ENCODE measurements at regions not wholly inside any gene's neighbourhood (a gene's known extent, or its start where the extent isn't known, plus 50 kb on each side); places are given as distances from the start of the nearest gene placed in this dataset.

DNA sequence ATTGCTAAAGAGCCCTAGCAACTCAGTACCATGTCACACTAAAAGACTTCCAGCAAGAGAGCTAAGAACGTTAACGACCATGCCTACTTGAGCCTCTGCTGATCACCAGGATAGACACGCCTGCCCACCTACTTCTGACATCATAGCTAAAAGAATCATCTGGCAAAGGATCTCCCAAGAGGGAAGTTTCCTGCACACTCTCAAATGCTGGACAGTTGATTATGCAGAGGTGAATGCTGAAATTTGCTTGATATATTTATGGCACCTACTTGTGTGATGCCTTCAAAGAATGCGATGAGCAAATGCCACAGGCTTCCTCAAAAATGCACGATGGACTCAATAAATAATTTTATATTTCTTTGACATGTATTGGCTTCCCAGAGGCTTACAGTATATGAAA, 113.6 kb downstream of the GALC start:
- DNase-seq (ENCODE audit: low read depth in 2 of 2), result no peak

DNA sequence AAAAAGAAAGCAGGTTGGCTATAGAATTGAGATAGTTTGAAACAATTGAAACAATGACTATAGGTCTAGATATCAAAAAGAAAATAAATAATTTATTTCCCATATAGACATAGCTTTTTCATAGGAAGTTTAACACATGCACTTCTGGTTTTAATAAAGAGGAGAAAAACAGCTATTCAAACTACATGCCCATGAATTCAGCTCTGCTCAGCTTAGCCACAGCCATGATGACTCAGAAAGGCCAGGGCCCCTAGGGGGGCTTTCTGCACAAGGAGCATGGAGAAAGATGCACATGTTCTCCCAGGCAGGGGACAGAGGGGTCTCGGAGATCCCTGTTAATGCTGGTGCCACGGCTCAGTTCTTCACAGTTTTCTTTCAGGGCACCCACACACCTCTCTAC, 114.0 kb downstream of the GALC start:
- no peak for DNase-seq (ENCODE audit: low read depth in 2 of 2)

DNA sequence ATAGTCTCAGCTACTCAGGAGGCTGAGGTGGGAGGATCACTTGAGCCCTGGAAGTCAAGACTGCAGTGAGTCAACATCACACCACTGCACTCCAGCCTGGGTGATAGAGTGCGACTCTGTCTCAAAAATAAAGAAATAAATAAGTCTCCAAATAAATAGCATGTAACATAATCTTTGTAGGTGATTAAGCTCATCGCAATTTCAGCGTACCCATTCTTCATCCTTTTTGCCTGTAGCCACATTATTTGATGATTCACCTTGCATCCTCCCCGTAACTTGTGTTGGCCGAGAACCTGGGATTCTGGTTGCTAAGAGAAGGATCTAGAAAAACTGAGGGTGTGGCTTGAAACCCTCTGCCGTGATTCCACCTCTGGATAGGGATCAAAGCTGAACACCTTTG, 115.1 kb downstream of the GALC start:
- no peak for DNase-seq (ENCODE audit: low read depth in 2 of 2)

DNA sequence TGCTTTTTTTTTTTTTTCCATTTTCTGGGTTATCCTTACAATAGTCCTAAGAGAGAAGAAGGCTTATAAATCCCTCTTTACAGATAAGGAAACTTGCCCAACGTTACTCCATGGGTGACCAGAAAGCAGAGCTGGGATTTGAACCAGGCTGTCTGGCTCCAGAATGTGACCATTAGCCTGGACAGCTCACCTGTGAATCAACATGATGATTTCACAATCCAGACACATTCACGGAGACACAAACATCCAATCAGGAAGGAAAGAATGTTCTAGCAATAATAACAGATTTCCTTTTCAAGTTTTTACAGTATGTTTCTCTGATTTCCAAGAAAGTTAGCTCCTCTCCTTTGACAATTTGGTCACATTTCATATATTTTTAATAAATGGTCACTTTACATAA, 118.3 kb downstream of the GALC start:
- DNase-seq (ENCODE audit: low read depth in 2 of 2), result no peak

DNA sequence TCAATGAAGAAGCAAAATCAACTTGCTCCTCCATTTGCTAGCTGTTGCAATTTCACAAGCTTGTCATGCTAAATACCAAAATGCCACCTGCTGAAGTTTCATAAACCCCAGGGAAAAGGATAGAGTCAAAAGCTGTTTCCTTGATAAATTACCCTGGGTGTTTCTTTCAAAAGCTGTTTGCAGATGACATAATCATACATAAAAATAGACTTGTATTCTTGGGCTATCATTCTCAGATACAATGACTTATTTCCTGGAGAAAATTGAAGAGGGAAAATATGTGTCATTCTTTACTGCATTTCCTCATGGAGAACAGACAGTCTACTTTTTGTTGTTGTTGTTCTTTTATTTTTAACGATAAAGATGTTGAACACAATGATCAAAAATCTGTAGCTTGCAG, 119.2 kb downstream of the GALC start:
- DNase-seq (ENCODE audit: low read depth in 2 of 2), result no peak

DNA sequence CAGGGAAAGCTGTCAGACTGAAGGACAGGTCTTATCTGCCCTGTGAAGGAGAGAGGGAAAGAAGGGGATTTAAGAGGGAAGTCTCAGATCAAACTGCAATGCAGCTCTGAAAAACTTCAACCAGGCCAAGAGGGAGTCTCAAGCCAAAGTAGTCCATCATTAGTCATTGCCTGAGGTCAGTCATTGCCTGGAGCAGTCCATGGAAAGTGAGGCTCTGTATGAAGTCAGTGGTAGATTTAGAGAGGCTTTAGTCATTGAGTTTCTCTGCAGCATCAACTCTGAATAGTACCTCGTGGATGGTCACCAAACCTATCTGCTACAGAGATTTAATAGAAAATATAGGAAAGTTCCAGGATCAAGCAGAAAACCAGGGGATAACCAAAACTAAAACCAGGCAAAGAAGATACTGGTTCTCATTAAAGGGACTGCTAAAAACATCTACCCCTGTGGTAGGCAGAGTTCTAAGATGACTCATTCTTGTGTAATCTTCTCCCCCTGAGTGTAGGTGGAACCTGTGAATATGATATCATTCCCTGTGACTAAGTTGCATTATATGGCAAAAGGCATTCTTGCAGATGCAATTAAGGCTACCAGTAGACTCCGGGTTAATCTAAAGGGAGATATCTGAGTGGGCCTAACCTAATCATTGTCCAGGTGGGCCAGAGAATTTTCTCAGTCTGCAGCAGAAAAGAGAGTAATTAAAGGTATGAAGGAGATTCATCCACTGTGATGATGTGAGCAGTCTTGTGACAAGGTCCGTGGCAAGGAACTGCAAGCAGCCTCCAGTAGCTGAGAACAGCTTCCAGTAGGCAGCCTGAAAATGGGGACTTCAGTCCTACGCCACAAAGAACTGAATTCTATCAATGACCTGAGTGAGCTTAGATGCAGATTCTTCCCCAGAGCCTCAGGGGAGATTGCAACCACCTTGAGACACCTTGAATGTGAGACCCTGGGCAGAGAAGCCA, 123.1 kb downstream of the GALC start:
- no peak for DNase-seq (ENCODE audit: low read depth in 2 of 2)

DNA sequence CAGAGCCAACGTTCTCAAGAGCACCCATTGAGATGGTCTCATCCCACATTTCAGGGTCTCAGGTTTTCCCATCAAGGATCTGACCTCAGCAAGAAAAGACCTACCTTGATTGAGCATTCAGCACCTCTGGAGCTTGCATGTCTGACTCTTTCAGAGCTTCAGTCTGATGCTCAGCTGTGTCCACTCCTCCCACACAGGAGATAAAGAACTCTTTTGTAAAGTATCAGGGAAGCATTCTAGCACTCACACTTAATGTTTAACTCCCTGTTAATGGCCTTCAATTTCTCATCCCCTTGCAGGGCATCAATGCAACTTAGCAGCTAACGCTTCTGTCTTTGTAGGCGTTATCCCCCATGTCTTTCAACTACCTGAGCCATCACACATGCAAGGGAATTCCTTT, 124.1 kb downstream of the GALC start:
- DNase-seq (ENCODE audit: low read depth in 2 of 2), result no peak

DNA sequence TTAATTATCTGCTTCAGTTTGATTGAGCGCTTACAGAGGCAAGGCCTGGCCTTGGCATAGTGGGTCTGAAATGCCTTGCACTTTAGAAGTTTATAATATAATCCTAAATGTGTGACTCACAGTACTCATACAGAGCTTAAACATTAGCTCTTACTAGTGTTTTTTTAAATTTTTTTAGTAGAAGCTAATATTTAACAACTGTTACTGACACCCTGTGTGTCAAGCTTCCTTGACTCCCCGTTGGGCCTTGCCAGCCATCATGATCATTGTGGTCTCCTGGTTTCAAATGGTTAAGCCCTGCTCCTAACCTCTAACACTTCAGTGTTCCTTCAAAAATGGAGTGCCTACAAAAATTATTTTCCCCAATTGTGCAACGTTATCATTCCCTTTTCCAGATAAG, 126.9 kb downstream of the GALC start:
- no peak for DNase-seq (ENCODE audit: low read depth in 2 of 2)

DNA sequence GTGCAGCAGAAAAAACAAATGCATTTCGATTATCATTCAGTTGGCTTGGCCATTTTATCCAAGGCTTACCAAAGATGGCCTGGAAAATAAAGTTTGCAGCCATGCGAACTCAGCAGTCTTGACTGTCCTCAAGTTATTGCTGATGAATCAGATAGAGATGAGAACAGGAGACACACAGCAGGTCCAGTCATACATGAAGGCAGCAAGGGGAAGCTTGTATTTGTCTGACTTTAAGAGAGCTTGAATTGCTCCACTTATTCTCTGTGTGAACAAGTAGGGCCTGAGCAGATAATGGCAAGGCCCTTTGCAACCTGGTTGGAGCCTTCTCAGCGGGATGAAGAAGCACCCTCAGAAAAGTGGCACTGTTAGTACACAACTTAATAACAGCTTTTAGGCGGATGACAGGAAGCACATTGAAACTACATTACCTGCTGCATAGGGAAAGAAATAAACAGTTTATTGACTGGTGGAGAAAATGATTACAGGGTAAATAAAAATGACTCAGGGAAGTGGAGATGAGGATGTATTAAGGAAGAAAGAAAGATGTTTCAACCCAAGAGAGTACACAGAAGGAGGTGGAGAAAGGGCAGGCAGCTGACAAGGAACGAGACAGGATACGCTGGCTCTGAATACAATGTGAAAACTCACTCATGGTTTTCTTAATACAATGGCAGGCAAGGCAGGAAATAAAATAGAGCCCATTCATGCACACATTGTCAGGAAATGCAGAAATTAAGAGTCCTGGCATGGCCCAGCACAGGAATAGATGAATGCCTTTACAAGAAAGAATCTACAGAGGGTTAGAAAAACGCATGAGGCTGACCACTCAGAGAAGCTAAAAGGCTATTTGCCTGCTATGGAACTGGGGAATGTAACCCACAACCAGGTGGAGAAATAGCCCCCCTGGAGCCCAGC, 128.4 kb downstream of the GALC start:
- DNase-seq (ENCODE audit: low read depth in 2 of 2), result no peak

DNA sequence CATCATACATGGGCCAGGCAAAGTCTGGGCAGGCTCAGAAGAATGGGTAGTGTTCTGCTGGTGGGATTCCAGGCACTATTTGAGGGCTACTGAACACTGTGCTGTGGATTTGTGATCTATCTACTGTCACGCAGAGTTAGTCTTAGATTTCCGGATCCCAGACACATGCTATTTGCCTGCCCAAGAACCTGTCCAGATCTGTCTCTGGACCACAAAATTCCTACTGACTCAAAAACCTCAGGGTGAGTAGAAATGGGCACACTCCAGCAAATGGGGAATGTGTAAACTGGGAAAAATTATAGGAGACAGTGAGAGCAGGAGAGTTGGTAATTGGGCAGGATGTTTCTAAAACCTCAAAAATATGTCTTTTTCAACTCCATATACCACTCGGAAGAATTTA, 129.9 kb downstream of the GALC start:
- DNase-seq (ENCODE audit: low read depth in 2 of 2), result no peak

DNA sequence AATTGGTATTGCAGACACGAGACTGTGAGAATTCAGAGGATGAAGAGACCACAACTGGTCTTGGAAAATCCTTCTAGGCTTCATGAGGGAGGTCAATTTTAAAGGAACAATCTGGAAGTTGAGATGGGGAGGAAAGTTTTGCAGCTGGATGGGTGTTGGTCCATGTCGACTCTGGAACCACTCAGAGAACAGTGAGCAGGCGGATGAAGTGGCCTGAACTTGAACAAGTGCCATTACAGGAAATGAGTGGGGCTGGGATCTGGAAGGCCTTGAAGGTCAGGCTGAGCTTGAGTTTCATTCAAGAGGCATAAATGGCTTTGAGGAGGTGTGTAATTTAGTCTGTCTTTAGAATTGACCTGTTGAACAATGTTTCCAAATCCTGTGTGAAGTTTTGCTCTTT, 140.9 kb downstream of the GALC start:
- DNase-seq (ENCODE audit: low read depth in 2 of 2), result no peak

DNA sequence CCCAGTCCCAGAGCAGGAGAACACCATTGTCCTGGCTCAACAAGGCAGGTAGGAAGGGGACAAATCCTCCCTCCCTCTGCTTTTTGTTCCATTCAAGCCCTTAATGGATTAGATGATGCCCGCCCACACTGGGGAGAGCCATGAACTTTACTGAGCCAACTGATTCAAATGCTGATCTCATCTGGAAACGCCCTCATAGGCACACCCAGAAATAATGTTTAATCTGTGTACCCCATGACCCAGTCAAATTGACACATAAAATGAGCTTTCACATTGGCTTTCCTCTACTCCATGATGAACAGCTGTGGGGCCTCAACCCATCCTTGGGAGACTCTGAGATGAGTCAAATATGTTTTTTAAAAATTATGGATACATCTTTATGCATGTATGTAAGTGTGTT, 141.8 kb downstream of the GALC start:
- DNase-seq (ENCODE audit: low read depth in 2 of 2), result no peak

DNA sequence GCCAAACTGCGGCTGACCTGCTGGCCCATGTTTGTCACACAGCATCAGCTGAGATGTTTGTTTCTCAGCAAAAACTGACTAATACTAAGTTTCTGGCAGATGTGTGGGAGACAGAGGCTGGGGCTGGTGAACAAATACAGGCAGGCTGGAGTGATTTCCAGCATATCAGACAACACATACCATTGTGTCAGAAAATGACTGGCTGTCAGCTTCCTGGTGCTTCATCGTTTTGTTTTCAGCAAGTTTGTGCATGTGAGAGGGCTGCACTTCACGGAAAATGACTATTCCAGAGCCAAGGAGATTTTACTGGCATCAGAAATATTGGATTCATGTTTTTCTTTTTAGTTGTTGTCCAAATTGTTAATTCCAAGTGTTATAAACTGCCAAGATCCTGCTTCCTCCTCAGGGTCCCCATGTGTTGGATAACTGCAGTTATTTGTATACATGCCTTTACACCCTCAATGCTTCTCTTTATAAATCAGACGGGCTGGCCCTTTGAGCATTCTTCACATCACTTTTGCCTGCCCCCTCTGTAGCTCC, 145.7 kb downstream of the GALC start:
- DNase-seq (ENCODE audit: low read depth in 2 of 2), result no peak

DNA sequence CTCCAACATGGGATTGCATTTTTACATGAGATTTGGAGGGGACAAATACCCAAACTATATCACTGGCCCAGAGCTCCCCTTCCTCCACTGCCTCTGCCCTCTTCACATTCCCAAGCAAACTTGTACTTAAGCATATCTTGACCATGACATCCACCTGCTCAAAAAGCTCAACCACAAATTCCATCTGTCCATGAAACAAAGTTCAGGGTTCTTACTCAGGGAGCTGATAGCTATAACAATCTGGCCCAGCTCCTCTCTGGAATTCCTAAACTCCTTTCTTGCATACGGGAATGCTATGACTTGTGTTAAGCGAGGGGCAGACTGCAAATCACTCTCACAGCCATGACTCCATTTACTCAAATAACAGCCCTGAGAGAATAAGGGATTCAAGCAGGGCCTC, 152.1 kb downstream of the GALC start:
- no peak for DNase-seq (ENCODE audit: low read depth in 2 of 2)

DNA sequence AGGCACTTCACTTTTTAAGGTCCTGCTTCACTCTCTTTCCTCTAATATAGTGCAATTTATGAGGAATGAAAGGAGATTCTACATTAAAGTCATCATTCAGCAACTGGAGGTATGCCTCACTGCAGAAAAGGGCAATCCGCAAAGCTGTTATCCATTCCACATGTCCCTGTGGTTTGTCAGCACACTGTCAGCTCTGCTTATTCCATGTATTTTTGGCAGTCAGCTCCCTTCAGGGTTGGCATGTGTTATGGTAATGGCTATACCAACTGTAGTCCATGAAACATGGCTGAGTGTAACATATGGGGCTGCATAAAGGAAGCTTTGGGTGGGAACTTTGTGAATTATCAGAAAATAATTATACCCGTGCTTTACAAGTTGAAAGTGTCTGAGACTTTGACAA, 154.1 kb downstream of the GALC start:
- no peak for DNase-seq (ENCODE audit: low read depth in 2 of 2)

DNA sequence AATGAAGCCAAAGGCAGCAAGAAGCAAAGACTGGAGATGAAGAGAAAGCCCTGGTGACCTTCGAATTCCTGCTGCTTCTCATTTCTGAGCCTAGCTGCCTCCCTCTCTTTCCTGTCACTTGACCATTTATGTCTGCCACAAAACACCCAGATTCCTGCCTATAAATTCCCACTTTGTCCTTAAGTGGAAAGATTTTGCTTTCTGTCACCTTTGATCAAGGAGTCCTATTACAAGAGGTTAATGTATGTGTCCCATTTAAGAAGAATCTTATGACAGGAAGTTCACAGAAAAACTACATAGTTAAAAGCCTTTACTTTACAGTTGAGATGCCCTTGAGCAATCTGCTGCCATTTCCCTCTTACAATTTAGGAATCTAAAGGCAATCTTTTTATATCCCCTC, 155.7 kb downstream of the GALC start:
- DNase-seq (ENCODE audit: low read depth in 2 of 2), result no peak

DNA sequence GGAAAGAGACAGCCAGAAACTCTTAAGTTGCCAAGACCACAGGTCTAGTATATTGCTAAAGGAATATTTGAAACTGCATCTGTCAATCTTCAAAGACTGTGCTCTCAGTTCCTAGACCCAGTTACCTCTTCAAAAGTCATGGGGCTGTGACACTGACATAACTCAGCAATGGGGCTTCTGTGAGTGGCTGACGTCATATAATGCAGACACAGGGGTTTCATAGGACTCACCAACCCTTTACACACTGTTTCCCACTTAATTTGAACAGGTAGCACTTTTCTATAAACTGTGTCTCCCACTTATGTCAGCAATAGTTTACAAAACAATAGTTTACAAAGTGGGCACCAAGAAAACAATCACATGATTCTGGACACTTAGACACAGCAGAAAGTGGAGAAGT, 158.4 kb downstream of the GALC start:
- no peak for DNase-seq (ENCODE audit: low read depth in 2 of 2)

DNA sequence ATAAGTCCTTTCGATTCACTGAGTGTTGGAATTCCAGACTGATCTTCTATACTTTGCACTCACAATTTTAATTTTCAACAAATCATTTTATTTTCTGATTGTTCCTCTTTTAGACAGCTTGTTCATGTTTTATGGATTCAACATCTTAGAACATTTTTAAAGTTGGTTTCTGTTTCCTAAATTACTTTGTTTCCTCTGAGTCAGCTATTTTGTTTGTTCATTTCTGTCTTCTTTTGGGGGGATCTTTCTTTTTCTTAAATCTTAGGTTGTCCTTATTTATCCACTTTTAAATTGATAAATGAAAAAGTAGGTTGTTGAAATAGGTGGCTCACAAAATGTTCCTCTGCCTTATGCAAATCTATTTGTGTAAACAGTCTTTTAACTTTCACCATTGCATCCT, 160.0 kb downstream of the GALC start:
- no peak for DNase-seq (ENCODE audit: low read depth in 2 of 2)

DNA sequence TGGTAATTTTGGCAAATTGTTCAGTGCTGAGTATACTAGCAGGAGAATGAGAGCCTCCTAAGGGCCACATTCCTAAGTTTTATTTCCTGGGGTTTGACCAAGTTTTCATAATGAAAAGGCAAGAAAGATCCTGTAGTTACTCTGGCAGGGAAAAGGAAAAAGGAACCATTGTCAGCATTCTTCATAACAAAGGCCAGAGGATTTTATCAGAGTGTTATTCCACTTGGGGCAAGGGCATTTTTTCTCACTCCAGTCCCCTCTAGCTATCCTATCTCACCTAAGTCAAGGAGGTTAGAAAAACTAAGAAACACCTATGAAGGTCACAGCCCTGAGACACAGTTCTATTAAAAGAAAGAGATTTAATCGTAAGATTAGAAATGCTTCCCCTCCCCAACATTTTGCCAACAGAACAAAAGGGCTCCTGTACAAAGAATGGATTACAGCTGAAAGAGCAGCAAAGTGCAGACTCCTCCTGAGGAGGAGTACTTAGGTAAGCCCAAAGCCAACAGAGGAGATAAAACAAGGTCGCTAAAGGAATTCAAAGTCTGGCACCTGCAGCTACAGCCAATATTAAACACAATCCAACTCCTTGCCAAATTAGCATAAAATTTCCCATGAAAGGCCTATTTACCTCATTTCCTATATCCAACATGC, 162.4 kb downstream of the GALC start:
- no peak for DNase-seq (ENCODE audit: low read depth in 2 of 2)

DNA sequence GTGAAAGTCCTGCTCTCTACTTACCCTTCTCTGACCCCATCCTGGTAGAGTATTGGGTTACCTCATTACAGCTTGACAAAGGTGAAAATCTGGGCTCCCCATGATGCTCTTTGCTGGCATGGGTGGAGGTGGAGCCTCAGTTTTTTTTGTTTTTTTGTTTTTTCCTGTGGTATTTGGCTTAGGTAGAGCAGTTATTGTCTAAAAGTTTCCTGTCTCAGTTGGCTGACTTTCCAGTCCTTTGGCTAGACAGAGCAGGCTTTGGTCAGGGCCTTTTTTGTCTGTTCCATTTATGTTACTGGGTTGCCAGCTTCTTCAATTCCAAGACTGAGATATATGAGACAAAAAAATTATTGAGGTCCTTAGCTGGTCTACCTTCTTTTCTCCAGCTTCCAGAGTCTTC, 163.4 kb downstream of the GALC start:
- DNase-seq (ENCODE audit: low read depth in 2 of 2), result no peak

DNA sequence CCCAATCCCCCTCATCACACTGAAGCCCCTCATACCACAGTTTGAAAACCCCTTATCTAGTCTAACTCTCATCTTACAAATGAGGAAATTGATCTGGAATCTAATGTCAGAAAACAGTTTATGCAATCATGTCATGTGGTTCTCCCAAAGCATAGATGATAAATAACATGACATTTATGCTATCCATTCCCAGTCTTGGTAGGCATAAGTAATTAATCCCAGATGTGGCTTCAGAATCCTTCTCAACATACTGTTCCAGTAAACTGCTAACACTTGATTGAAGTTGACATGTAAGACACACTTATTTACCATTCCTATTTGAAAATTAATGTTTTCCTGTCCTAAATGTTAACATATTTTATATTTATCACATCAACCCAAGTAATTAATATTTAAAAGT, 168.7 kb downstream of the GALC start:
- DNase-seq (ENCODE audit: low read depth in 2 of 2), result no peak

DNA sequence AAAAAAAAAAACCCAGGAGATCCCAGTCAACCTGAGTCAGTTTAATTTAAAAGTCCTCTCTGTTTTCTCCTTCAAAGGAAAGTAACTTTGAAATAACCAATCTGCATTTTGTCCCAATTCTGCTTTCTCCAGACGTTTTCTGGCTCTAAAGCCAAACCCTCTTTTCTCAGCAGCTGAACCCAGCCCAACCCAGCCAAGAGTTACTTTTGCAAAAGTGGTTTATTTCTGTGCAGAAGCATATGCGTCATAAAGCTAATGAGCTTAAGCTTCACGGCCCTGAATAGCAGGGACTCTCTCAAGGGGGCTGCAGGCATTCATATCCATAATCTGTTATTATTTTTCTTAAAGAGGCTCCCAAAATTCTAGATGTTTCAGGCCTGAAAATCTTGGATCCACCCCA, 176.6 kb downstream of the GALC start:
- DNase-seq (ENCODE audit: low read depth in 2 of 2), result no peak

All from stimulated activated CD4-positive, alpha-beta T cell treated with anti-CD3 and anti-CD28 coated beads, Interleukin-4, amount 100 ng/mL, for 48 hours (primary cell).